ENCODE measurements at regions not wholly inside any gene's neighbourhood (a gene's known extent, or its start where the extent isn't known, plus 50 kb on each side); places are given as distances from the start of the nearest gene placed in this dataset.

- DNase-seq = no peak
Observed at GRCh38 chr5:31097851-31098250, 95.6 kb upstream of the CDH6 start.

- no peak for DNase-seq
Observed at GRCh38 chr5:31096238-31096865, 97.1 kb upstream of the CDH6 start.

GRCh38 chr5:31095796-31096195 lies 97.7 kb upstream of the CDH6 start:
- DNase-seq = no peak

GRCh38 chr5:31091501-31091900 lies 102.0 kb upstream of the CDH6 start:
- DNase-seq = no peak

GRCh38 chr5:31090467-31090866 lies 103.0 kb upstream of the CDH6 start:
- no peak for DNase-seq

- no peak for DNase-seq
Observed at GRCh38 chr5:31086839-31087415, 106.6 kb upstream of the CDH6 start.

- DNase-seq = no peak
Observed at GRCh38 chr5:31084871-31085270, 108.6 kb upstream of the CDH6 start.

- no peak for DNase-seq
Observed at GRCh38 chr5:31083364-31083763, 110.1 kb upstream of the CDH6 start.

GRCh38 chr5:31079668-31080067 lies 113.8 kb upstream of the CDH6 start:
- no peak for DNase-seq

- no peak for DNase-seq
Observed at GRCh38 chr5:31078956-31079355, 114.5 kb upstream of the CDH6 start.

GRCh38 chr5:31075981-31076380 lies 117.5 kb upstream of the CDH6 start:
- DNase-seq = no peak

- no peak for DNase-seq
Observed at GRCh38 chr5:31068287-31068686, 125.2 kb upstream of the CDH6 start.

GRCh38 chr5:31066655-31067328 lies 126.7 kb upstream of the CDH6 start:
- DNase-seq = no peak

GRCh38 chr5:31064215-31064614 lies 129.3 kb upstream of the CDH6 start:
- peak; percentile 45 for DNase-seq

- DNase-seq = no peak
Observed at GRCh38 chr5:31062902-31063580, 130.4 kb upstream of the CDH6 start.

GRCh38 chr5:31059889-31060288 lies 133.6 kb upstream of the CDH6 start:
- DNase-seq = no peak

GRCh38 chr5:31054453-31054852 lies 139.0 kb upstream of the CDH6 start:
- no peak for DNase-seq

- DNase-seq = no peak
Observed at GRCh38 chr5:31052937-31053658, 140.4 kb upstream of the CDH6 start.

GRCh38 chr5:31051316-31051715 lies 142.2 kb upstream of the CDH6 start:
- no peak for DNase-seq

- no peak for DNase-seq
Observed at GRCh38 chr5:31049936-31050704, 143.4 kb upstream of the CDH6 start.

- no peak for DNase-seq
Observed at GRCh38 chr5:31049461-31049860, 144.0 kb upstream of the CDH6 start.

Measured in NCI-H2171 treated with DMSO at 0.1 percent for 48 hours (cell line).